ENCODE measurements at regions not wholly inside any gene's neighbourhood (a gene's known extent, or its start where the extent isn't known, plus 50 kb on each side); places are given as distances from the start of the nearest gene placed in this dataset.

DNA sequence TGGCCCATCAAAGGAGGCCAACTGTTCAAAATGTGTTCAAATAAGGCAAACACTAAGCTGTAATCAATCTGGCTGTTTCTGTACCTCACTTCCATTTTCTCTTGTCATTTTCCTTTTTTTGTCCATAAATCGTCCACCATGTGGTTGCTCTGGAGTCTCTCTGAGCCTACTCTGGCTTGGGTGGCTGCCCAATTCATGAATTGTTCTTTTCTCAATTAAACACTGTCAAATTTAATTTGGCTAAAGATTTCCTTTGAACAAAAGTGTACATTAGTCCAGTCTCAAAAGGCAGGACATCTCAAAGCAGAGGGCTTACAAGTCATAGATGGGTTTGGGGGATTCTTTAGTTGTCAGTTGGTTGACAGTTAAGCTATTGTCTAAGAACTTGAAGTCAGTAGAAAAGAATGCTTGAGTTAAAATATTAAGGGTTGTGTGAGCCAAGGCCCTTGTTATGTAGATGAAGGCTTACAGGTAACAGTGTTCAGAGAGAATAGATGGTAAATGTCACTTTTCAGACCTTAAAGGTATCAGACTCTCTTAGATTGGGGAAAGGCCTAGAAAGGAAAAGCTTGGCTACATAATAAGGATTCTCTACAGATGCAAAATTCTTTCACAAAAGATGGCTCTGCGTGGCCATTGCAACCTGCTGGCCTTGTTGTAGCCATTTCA, 831.2 kb upstream of the CDH2 start:
- Histone ChIP-seq H3K4me3 (no peak overlapping the region), H3K4me1 (ENCODE audit: low read depth) (no peaks in the 10 kb centered on the region), H3K36me3 (ENCODE audit: low read depth) (no peaks in the 10 kb centered on the region), H3K9me3 (peaks cover 28% of the 10 kb centered on the region)
- TF ChIP-seq, protein P1, sequence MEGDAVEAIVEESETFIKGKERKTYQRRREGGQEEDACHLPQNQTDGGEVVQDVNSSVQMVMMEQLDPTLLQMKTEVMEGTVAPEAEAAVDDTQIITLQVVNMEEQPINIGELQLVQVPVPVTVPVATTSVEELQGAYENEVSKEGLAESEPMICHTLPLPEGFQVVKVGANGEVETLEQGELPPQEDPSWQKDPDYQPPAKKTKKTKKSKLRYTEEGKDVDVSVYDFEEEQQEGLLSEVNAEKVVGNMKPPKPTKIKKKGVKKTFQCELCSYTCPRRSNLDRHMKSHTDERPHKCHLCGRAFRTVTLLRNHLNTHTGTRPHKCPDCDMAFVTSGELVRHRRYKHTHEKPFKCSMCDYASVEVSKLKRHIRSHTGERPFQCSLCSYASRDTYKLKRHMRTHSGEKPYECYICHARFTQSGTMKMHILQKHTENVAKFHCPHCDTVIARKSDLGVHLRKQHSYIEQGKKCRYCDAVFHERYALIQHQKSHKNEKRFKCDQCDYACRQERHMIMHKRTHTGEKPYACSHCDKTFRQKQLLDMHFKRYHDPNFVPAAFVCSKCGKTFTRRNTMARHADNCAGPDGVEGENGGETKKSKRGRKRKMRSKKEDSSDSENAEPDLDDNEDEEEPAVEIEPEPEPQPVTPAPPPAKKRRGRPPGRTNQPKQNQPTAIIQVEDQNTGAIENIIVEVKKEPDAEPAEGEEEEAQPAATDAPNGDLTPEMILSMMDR (IDR thresholded peaks at IDR 0.05) = no peak
- intact Hi-C loops (cut with DNase I, micrococcal nuclease) = no loop called here
- DNase-seq = no peak
- ATAC-seq = no peak

DNA sequence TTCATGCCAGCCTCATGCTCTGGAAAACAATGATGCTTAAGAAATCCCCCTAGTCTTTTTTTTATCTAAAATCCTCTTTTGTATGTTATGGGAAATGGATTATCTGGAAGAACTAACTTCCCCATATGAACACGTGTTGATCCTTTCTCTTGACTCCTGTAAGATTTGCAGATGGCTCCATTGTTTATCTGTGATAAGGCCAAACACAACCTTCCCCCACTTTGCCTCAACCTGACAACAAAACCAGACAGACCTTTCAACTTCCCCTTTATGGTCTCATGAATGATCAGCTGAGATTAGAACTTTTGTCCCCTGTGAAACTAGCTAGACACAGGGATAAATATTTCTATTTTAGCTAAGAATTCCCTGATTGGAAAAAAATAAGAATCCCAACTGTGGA, 828.0 kb upstream of the CDH2 start:
- Histone ChIP-seq H3K4me1 (ENCODE audit: low read depth) (no peaks in the 10 kb centered on the region), H3K9me3 (peaks cover 20% of the 10 kb centered on the region), H3K4me3 (no peak overlapping the region), H3K36me3 (ENCODE audit: low read depth) (no peaks in the 10 kb centered on the region)
- DNase-seq (no peak), ATAC-seq (no peak)
- TF ChIP-seq, protein P1 (IDR thresholded peaks at IDR 0.05) = no peak
- intact Hi-C loops (cut with DNase I, micrococcal nuclease) = no loop called here

DNA sequence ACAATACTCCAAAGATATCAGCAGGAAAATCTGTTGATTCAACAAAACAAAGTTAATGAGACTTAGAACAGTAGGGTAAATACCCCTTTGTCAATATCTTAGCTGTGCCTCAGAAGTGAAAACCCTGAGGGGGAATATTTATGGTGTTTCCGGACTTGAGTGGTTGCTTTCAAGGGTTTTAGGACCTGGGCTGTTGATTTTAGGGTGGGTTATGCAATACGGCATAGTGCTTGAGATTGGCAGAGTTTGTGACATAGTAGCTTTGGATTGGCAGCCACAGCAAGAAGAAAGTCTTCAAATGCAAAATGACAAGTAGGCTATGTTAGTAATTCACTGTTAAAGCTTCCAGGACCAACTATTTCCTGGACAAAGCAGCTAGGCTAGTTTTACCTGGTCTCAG, 826.3 kb upstream of the CDH2 start:
- intact Hi-C loops (cut with DNase I, micrococcal nuclease) = no loop called here
- ATAC-seq = no peak
- Histone ChIP-seq H3K4me1 (ENCODE audit: low read depth) (no peaks in the 10 kb centered on the region), H3K9me3 (peaks cover 16% of the 10 kb centered on the region), H3K4me3 (no peak overlapping the region), H3K36me3 (ENCODE audit: low read depth) (no peaks in the 10 kb centered on the region)
- TF ChIP-seq, protein P1 (IDR thresholded peaks at IDR 0.05) = no peak
- DNase-seq = no peak

DNA sequence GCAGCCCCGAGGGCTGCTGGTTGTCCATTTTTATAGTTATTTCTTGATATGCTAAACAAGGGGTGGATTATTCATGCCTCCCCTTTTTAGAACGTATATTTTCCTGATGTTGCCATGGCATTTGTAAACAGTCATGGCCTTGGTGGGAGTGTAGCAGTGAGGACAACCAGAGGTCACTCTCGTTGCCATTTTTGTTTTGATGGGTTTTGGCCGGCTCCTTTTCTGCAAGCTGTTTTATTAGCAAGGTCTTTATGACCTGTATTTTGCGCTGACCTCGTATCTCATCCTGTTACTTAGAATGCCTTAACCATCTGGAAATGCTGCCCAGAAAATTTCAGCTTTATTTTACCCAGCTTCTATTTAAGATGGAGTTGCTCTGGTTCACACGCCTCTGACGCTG, 825.8 kb upstream of the CDH2 start:
- Histone ChIP-seq H3K36me3 (ENCODE audit: low read depth) (no peaks in the 10 kb centered on the region), H3K4me3 (no peak overlapping the region), H3K4me1 (ENCODE audit: low read depth) (no peaks in the 10 kb centered on the region), H3K9me3 (peaks cover 12% of the 10 kb centered on the region)
- DNase-seq (no peak), ATAC-seq (no peak)
- TF ChIP-seq, protein P1 (IDR thresholded peaks at IDR 0.05) = no peak
- intact Hi-C loops (cut with DNase I, micrococcal nuclease) = no loop called here

DNA sequence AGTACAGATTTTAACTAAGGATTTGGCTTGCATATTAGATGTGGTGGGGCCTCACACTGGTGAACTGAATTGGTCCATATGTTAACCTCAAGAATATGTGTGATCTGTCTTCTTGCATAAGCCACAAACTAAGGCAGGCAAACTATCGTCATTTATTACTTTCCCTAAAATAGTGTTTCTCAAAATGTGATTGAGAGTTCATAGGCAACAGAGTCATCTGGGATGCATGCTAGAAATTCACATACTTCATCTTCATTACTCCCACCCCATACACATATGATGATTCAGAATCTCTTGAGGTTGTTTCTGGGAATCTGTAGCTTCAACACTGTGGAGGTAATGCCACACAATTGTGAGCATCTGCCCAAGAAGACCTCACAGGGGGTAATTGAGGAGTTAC, 822.8 kb upstream of the CDH2 start:
- TF ChIP-seq, protein P1 (IDR thresholded peaks at IDR 0.05) = no peak
- DNase-seq (no peak), ATAC-seq (no peak)
- H3K4me3 ChIP-seq = no peak overlapping the region
- no peaks in the 10 kb centered on the region for H3K36me3 ChIP-seq (ENCODE audit: low read depth)
- H3K9me3 ChIP-seq = peaks cover 11% of the 10 kb centered on the region
- intact Hi-C loops (cut with DNase I, micrococcal nuclease) = no loop called here
- H3K4me1 ChIP-seq (ENCODE audit: low read depth) = no peaks in the 10 kb centered on the region

DNA sequence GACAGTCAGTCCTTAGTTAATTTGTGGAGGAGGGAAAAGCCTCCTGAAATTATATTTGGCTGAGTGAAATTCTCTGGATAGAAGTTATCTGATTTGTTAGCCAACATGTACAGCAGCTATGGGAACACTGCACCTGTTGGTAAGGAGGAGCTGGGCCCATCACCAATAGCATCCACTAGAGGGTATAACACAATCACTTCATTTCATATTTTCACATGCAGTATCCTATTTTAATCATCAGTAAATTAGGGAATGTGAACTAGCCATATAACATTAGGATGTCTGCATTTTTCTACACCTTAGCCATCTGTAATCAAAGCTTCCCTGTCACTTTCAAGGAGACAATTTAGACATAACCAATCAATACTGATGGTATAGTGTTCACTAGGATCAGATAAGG, 818.4 kb upstream of the CDH2 start:
- intact Hi-C loops (cut with DNase I, micrococcal nuclease) = no loop called here
- DNase-seq (no peak), ATAC-seq (no peak)
- Histone ChIP-seq H3K36me3 (ENCODE audit: low read depth) (no peaks in the 10 kb centered on the region), H3K4me3 (no peak overlapping the region), H3K4me1 (ENCODE audit: low read depth) (no peaks in the 10 kb centered on the region), H3K9me3 (peaks cover 16% of the 10 kb centered on the region)
- TF ChIP-seq, protein P1 (IDR thresholded peaks at IDR 0.05) = no peak

All from mucosa of descending colon (tissue), 3 donors.